SK-N-SH (cell line): ENCODE measurements at regions not wholly inside any gene's neighbourhood (a gene's known extent, or its start where the extent isn't known, plus 50 kb on each side); places are given as distances from the start of the nearest gene placed in this dataset.

ENCODE experiments used
- EP300 ChIP-seq, 2 experiments: IDR thresholded peaks; 2 replicates each; pipeline versions ENCODE4 v1.4.0 to v1.6.1; 2012; ENCODE audit warnings: borderline replicate concordance in 1 of 2, low read depth in 1 of 2, low read length in 1 of 2
- JUND ChIP-seq: IDR thresholded peaks from 2 replicates; pipeline ENCODE4 v1.4.0; 2012
- RFX5 ChIP-seq: IDR thresholded peaks from 2 replicates; pipeline ENCODE4 v1.6.1; 2012; ENCODE audit warnings: mild to moderate bottlenecking, improper control_type of control experiment, low read length
- TCF12 ChIP-seq: IDR thresholded peaks from 2 replicates; pipeline ENCODE4 v1.4.0; 2012
- TF ChIP-seq, protein P1 (sequence below): fragments of 200-600 bp; sonication (generic); IDR thresholded peaks from 2 replicates; pipeline ENCODE4 v1.6.1; 2017; ENCODE audit warnings: antibody characterized with exemption, mild to moderate bottlenecking, moderate library complexity

DNA sequence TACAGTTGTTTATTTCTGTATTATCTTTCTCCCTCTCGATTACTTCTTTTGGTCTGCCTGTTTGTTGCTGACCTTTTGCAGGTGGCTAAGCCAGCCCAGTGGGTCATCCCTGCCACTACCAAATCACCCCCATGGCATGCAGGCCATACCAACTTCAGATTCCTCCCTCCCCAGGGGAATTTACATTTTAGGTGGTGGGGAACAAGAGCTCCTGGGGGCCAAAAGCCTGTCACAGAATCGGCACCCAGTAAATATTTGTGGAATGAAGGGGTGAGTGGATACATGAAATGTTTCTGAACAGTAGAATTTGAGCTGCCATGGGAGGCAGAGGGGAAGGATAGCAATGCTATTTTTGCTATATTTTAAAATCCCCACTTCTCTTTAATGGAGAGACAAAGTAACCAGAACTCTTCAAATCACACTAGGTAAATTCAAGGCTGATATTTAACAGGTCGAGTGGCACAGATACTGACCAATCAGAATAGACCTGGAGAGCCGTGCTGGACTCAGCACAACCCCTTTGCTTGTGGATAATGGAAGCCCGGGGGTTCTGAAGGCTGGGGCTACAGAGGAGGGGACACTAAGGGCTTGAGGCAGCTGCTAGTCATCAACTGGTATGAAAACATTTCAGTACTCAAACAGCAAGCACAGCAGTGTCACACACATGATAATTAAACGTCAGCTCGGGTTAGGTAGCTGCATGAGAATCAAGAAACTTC lies 54.3 kb upstream of the SMAD3 start:
- no peak for TF ChIP-seq EP300 (IDR thresholded peaks at IDR 0.05; ENCODE audit: borderline replicate concordance in 1 of 2, low read depth in 1 of 2, low read length in 1 of 2)
- TF ChIP-seq, protein P1, sequence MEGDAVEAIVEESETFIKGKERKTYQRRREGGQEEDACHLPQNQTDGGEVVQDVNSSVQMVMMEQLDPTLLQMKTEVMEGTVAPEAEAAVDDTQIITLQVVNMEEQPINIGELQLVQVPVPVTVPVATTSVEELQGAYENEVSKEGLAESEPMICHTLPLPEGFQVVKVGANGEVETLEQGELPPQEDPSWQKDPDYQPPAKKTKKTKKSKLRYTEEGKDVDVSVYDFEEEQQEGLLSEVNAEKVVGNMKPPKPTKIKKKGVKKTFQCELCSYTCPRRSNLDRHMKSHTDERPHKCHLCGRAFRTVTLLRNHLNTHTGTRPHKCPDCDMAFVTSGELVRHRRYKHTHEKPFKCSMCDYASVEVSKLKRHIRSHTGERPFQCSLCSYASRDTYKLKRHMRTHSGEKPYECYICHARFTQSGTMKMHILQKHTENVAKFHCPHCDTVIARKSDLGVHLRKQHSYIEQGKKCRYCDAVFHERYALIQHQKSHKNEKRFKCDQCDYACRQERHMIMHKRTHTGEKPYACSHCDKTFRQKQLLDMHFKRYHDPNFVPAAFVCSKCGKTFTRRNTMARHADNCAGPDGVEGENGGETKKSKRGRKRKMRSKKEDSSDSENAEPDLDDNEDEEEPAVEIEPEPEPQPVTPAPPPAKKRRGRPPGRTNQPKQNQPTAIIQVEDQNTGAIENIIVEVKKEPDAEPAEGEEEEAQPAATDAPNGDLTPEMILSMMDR, result no peak
- TF ChIP-seq JUND, result no peak
- TF ChIP-seq RFX5, result no peak
- TF ChIP-seq TCF12, result no peak
